Keratinocyte (primary cell): ENCODE measurements at regions not wholly inside any gene's neighbourhood (a gene's known extent, or its start where the extent isn't known, plus 50 kb on each side); places are given as distances from the start of the nearest gene placed in this dataset.

Experiments
- DNase-seq: peaks from one replicate; pipeline ENCODE4 v3.0.0-alpha.2; 2011; ENCODE audit warnings: low read depth, missing footprints, low spot score
- FAIRE-seq: peaks from 2 replicates; lab custom pipeline; 2011; peaks lifted over from hg19 to GRCh38; lab: Jason Lieb, UNC
- H2AFZ ChIP-seq: 2 replicates; pipeline ENCODE4 v1.6.0; 2012; ENCODE audit warnings: low read length, control low read depth, inconsistent platforms; ENCODE audit not compliant: control insufficient read depth
- H3K27ac ChIP-seq: 2 replicates; pipeline ENCODE4 v1.5.1; 2011; ENCODE audit warnings: low read length; ENCODE audit not compliant: control insufficient read depth, insufficient read depth
- H3K27me3 ChIP-seq: 3 replicates; pipeline ENCODE4 v1.6.0; 2011; ENCODE audit warnings: low read length; ENCODE audit not compliant: control insufficient read depth, insufficient read depth; ENCODE audit errors: extremely low read depth
- H3K36me3 ChIP-seq, 2 experiments: 2 replicates in 1 of 2; 3 replicates in 1 of 2; pipeline ENCODE4 v1.5.1; 2011; ENCODE audit warnings: low read length in 2 of 2, mild to moderate bottlenecking in 1 of 2; ENCODE audit not compliant: control insufficient read depth in 2 of 2, insufficient read depth in 2 of 2; ENCODE audit errors: extremely low read depth in 1 of 2
- H3K4me1 ChIP-seq: 3 replicates; pipeline ENCODE4 v1.5.1; 2011; ENCODE audit warnings: low read length; ENCODE audit not compliant: control insufficient read depth, insufficient read depth; ENCODE audit errors: extremely low read depth
- H3K4me2 ChIP-seq: 3 replicates; pipeline ENCODE4 v1.6.0; 2011; ENCODE audit warnings: low read depth, low read length; ENCODE audit not compliant: control insufficient read depth, insufficient read depth; ENCODE audit errors: extremely low read depth
- H3K4me3 ChIP-seq, 3 experiments: fragments of 200-600 bp in 1 of 3; sonication (generic) in 1 of 3; 2 replicates in 2 of 3; 3 replicates in 1 of 3; pipeline ENCODE4 v1.5.1; 2011 to 2016; ENCODE audit warnings: low read length in 3 of 3, mild to moderate bottlenecking in 3 of 3, control low read depth in 2 of 3, inconsistent platforms in 1 of 3, low read depth in 1 of 3, mixed read lengths in 1 of 3, mixed run types in 1 of 3, moderate library complexity in 1 of 3; ENCODE audit not compliant: control insufficient read depth in 2 of 3, insufficient read depth in 2 of 3; ENCODE audit errors: extremely low read depth in 1 of 3
- H3K79me2 ChIP-seq: 2 replicates; pipeline ENCODE4 v1.6.0; 2012; ENCODE audit warnings: low read length; ENCODE audit not compliant: control insufficient read depth, insufficient read depth
- H3K9ac ChIP-seq: 3 replicates; pipeline ENCODE4 v1.6.0; 2011; ENCODE audit warnings: low read length; ENCODE audit not compliant: control insufficient read depth, insufficient read depth; ENCODE audit errors: extremely low read depth
- H3K9me1 ChIP-seq: 3 replicates; pipeline ENCODE4 v1.6.0; 2011; ENCODE audit warnings: low read length; ENCODE audit not compliant: control insufficient read depth, insufficient read depth; ENCODE audit errors: extremely low read depth
- H3K9me3 ChIP-seq: 2 replicates; pipeline ENCODE4 v1.5.1; 2012; ENCODE audit warnings: low read depth, low read length; ENCODE audit not compliant: control insufficient read depth
- H4K20me1 ChIP-seq: 3 replicates; pipeline ENCODE4 v1.6.0; 2011; ENCODE audit warnings: low read length; ENCODE audit not compliant: control insufficient read depth, insufficient read depth; ENCODE audit errors: extremely low read depth
- EZH2 ChIP-seq: IDR thresholded peaks from one replicate; pipeline ENCODE4 v1.6.1; 2012; ENCODE audit warnings: inconsistent platforms, mild to moderate bottlenecking, low read length, moderate library complexity
- dilution Hi-C: fragments of 300-500 bp; cut with MboI; formaldehyde crosslinking; loops from one replicate; pipeline ENCODE4 v1.7.0; 2020; ENCODE audit warnings: low sequenced_read_pairs; ENCODE audit not compliant: extremely low pct_ligation_motif_present
- TF ChIP-seq, protein P1 (sequence below), 3 experiments: IDR thresholded peaks in 1 of 3; conservative IDR thresholded peaks in 1 of 3; optimal IDR thresholded peaks in 1 of 3; 2 replicates in 2 of 3; 3 replicates in 1 of 3; pipeline versions ENCODE3 to v1.5.1; 2011; ENCODE audit warnings: low read length in 3 of 3, mild to moderate bottlenecking in 3 of 3, moderate library complexity in 2 of 3, control low read depth in 1 of 3, inconsistent platforms in 1 of 3; ENCODE audit not compliant: insufficient read depth in 2 of 3; ENCODE audit errors: extremely low read depth in 1 of 3

DNA sequence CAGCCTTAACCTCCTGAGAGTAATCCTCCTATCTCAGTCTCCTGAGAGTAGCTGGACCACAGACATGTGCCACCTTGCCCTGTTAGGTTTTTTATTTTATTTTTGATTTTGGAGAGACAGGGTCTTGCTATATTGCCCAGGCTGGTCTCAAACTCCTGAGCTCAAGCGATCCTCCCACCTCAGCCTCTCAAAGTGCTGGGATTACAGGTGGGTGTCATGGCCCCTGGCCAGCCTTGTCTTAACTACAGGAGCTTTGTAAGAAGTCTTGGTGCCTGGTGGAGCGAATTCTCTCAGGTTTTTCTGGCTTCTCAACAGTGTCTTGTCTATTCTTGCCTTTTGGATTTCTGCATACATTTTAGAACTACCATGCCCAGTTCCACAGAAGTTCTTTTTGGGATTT is 546.4 kb downstream of the TBC1D22A start:
- dilution Hi-C loops, result no loop called here
- Histone ChIP-seq H3K27ac (no peak overlapping the region), H3K4me2 (no peak overlapping the region), H3K9me3 (peaks cover 2% of the 10 kb centered on the region), H3K27me3 (no peaks in the 10 kb centered on the region), H3K4me1 (no peaks in the 10 kb centered on the region), H3K9ac (no peak overlapping the region), H4K20me1 (no peaks in the 10 kb centered on the region), H2AFZ (no peak overlapping the region), H3K4me3 (no peak overlapping the region), H3K36me3 (no peaks in the 10 kb centered on the region), H3K79me2 (no peaks in the 10 kb centered on the region), H3K9me1 (no peaks in the 10 kb centered on the region)
- TF ChIP-seq, protein P1, sequence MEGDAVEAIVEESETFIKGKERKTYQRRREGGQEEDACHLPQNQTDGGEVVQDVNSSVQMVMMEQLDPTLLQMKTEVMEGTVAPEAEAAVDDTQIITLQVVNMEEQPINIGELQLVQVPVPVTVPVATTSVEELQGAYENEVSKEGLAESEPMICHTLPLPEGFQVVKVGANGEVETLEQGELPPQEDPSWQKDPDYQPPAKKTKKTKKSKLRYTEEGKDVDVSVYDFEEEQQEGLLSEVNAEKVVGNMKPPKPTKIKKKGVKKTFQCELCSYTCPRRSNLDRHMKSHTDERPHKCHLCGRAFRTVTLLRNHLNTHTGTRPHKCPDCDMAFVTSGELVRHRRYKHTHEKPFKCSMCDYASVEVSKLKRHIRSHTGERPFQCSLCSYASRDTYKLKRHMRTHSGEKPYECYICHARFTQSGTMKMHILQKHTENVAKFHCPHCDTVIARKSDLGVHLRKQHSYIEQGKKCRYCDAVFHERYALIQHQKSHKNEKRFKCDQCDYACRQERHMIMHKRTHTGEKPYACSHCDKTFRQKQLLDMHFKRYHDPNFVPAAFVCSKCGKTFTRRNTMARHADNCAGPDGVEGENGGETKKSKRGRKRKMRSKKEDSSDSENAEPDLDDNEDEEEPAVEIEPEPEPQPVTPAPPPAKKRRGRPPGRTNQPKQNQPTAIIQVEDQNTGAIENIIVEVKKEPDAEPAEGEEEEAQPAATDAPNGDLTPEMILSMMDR (optimal IDR thresholded peaks at IDR 0.05 in 1 of 3, IDR thresholded peaks at IDR 0.05 in 1 of 3, conservative IDR thresholded peaks at IDR 0.05 in 1 of 3; ENCODE audit: extremely low read depth in 1 of 3, insufficient read depth in 2 of 3, low read length in 3 of 3), result no peak
- no peak for TF ChIP-seq EZH2
- no peak for FAIRE-seq
- no peak for DNase-seq

DNA sequence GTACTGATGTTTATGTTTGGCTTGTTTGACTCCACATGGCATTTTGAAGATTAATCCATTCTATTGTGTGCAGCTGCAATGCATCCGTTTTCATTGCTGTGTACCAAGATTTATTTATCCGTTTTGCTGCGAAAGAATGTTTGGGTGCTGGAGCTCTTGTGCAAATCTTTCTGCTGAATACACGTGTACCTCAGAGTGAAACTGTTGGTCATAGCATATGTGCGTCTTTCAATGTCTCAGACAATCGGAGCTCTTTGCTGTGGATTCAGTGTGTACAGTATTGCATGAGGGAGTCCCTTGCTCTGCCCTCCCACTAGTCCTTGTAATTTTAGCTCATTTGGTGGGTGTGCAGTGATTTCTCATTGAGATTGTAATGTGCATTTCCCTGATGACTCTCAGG is 545.4 kb downstream of the TBC1D22A start:
- Histone ChIP-seq H3K27me3 (no peaks in the 10 kb centered on the region), H4K20me1 (no peaks in the 10 kb centered on the region), H3K79me2 (no peaks in the 10 kb centered on the region), H3K9me3 (peaks cover 3% of the 10 kb centered on the region), H3K36me3 (no peaks in the 10 kb centered on the region), H3K4me3 (no peak overlapping the region), H2AFZ (no peak overlapping the region), H3K9ac (no peak overlapping the region), H3K27ac (no peak overlapping the region), H3K4me1 (no peaks in the 10 kb centered on the region), H3K9me1 (no peaks in the 10 kb centered on the region), H3K4me2 (no peak overlapping the region)
- DNase-seq (no peak), FAIRE-seq (no peak)
- TF ChIP-seq EZH2, result no peak
- TF ChIP-seq, protein P1 (optimal IDR thresholded peaks at IDR 0.05 in 1 of 3, IDR thresholded peaks at IDR 0.05 in 1 of 3, conservative IDR thresholded peaks at IDR 0.05 in 1 of 3; ENCODE audit: extremely low read depth in 1 of 3, insufficient read depth in 2 of 3, low read length in 3 of 3), result no peak
- dilution Hi-C loops, result no loop called here
